Hepatocyte (in vitro differentiated cells): ENCODE measurements at regions not wholly inside any gene's neighbourhood (a gene's known extent, or its start where the extent isn't known, plus 50 kb on each side); places are given as distances from the start of the nearest gene placed in this dataset.

Experiments used
- EZH2 ChIP-seq: fragments of 200-600 bp; sonication (generic); IDR thresholded peaks from 2 replicates; pipeline ENCODE4 v1.6.1; 2016; ENCODE audit warnings: antibody characterized with exemption, mild to moderate bottlenecking, borderline replicate concordance
- EZH2phosphoT487 ChIP-seq: fragments of 200-600 bp; sonication (generic); IDR thresholded peaks from one replicate; pipeline ENCODE4 v1.6.1; 2018; ENCODE audit warnings: antibody characterized with exemption, mild to moderate bottlenecking, low read depth, moderate library complexity; ENCODE audit not compliant: unreplicated experiment, severe bottlenecking
- TF ChIP-seq, protein P1 (sequence below): fragments of 200-600 bp; sonication (generic); IDR thresholded peaks from 2 replicates; pipeline ENCODE4 v1.5.1; 2016; ENCODE audit warnings: antibody characterized with exemption, mild to moderate bottlenecking; ENCODE audit not compliant: poor library complexity

DNA sequence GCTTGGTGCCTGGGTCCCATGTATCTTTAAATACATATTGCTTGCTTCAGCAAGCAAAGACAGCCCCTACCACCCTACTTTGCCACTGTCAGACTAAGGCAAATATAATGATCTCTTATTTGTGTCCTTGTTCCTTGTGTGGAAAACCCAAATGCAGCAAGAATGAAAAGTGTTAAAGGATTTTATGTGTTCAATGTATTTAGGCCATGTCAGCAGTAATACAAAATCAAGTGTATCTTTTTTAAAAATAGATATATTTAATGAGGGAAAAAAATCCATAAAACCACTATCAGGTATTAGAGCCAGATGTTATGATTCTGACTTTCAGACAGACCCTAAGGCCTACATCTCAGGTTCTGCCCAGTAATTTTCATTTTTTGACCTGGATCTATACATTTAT is 374.5 kb downstream of the SEC14L1 start:
- TF ChIP-seq, protein P1, sequence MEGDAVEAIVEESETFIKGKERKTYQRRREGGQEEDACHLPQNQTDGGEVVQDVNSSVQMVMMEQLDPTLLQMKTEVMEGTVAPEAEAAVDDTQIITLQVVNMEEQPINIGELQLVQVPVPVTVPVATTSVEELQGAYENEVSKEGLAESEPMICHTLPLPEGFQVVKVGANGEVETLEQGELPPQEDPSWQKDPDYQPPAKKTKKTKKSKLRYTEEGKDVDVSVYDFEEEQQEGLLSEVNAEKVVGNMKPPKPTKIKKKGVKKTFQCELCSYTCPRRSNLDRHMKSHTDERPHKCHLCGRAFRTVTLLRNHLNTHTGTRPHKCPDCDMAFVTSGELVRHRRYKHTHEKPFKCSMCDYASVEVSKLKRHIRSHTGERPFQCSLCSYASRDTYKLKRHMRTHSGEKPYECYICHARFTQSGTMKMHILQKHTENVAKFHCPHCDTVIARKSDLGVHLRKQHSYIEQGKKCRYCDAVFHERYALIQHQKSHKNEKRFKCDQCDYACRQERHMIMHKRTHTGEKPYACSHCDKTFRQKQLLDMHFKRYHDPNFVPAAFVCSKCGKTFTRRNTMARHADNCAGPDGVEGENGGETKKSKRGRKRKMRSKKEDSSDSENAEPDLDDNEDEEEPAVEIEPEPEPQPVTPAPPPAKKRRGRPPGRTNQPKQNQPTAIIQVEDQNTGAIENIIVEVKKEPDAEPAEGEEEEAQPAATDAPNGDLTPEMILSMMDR = no peak
- TF ChIP-seq EZH2 = no peak
- no peak for TF ChIP-seq EZH2phosphoT487
